HEK293 (cell line): ENCODE measurements at regions not wholly inside any gene's neighbourhood (a gene's known extent, or its start where the extent isn't known, plus 50 kb on each side); places are given as distances from the start of the nearest gene placed in this dataset.

Experiments used
- CTCF ChIA-PET: fragments of 350-600 bp; formaldehyde crosslinking; extraction: SDS; loops from one replicate; lab custom pipeline; 2021; ENCODE audit warnings: antibody characterized with exemption; lab: Yijun Ruan, JAX
- POLR2A ChIA-PET: fragments of 300-600 bp; formaldehyde crosslinking; extraction: SDS; loops from one replicate; lab custom pipeline; 2020; ENCODE audit warnings: antibody characterized with exemption, inconsistent platforms; lab: Yijun Ruan, JAX
- H3K27ac ChIP-seq: fragments of 200-500 bp; sonication (Bioruptor generic); 2 replicates; pipeline ENCODE4 v1.5.1; 2014; ENCODE audit warnings: low read depth, low read length, control low read depth, inconsistent platforms; ENCODE audit errors: extremely low read depth
- H3K36me3 ChIP-seq, 2 experiments: fragments of 200-500 bp in 1 of 2; sonication (Bioruptor generic) in 1 of 2; 1 replicate in 1 of 2; 2 replicates in 1 of 2; pipeline ENCODE4 v1.5.1; 2014 to 2017; ENCODE audit warnings: inconsistent platforms in 2 of 2, low read length in 2 of 2; ENCODE audit not compliant: control insufficient read depth in 2 of 2, insufficient read depth in 1 of 2
- H3K4me1 ChIP-seq: fragments of 200-500 bp; sonication (Bioruptor generic); 2 replicates; pipeline ENCODE4 v1.5.1; 2014; ENCODE audit warnings: mild to moderate bottlenecking, low read length, inconsistent platforms; ENCODE audit not compliant: control insufficient read depth, insufficient read depth
- H3K4me3 ChIP-seq: 2 replicates; pipeline ENCODE4 v1.5.1; 2011; ENCODE audit warnings: low read depth, mild to moderate bottlenecking, control low read depth, low read length, moderate library complexity
- H3K9me3 ChIP-seq: fragments of 200-500 bp; sonication (Bioruptor generic); 2 replicates; pipeline ENCODE4 v1.5.1; 2014; ENCODE audit warnings: low read depth, low read length, inconsistent platforms; ENCODE audit not compliant: control insufficient read depth, insufficient read depth
- BCL11A ChIP-seq: fragments of 450-650 bp; formaldehyde crosslinking; IDR thresholded peaks from 2 replicates; pipeline ENCODE4 v1.5.1; 2016; ENCODE audit warnings: low read depth, missing biosample characterization, missing genetic modification characterization
- GLIS2 ChIP-seq: fragments of 450-650 bp; formaldehyde crosslinking; IDR thresholded peaks from 2 replicates; pipeline ENCODE4 v1.5.1; 2016; ENCODE audit warnings: missing biosample characterization, missing genetic modification characterization
- KLF16 ChIP-seq: fragments of 450-650 bp; formaldehyde crosslinking; IDR thresholded peaks from 2 replicates; pipeline ENCODE4 v1.5.1; 2017; ENCODE audit warnings: missing biosample characterization, missing genetic modification characterization
- SCRT1 ChIP-seq: fragments of 450-650 bp; formaldehyde crosslinking; IDR thresholded peaks from 2 replicates; pipeline ENCODE4 v1.5.1; 2016; ENCODE audit warnings: missing biosample characterization, missing genetic modification characterization, borderline replicate concordance
- ZNF132 ChIP-seq: fragments of 450-650 bp; formaldehyde crosslinking; IDR thresholded peaks from 2 replicates; pipeline ENCODE4 v1.5.1; 2017; ENCODE audit warnings: missing biosample characterization, missing genetic modification characterization, borderline replicate concordance
- ZNF140 ChIP-seq: fragments of 450-650 bp; formaldehyde crosslinking; IDR thresholded peaks from 2 replicates; pipeline ENCODE4 v1.5.1; 2016; ENCODE audit warnings: missing biosample characterization, missing genetic modification characterization
- ZNF148 ChIP-seq: fragments of 450-650 bp; formaldehyde crosslinking; IDR thresholded peaks from 2 replicates; pipeline ENCODE4 v1.5.0; 2017; ENCODE audit warnings: missing biosample characterization, missing genetic modification characterization, borderline replicate concordance
- ZNF19 ChIP-seq: fragments of 450-650 bp; formaldehyde crosslinking; IDR thresholded peaks from 2 replicates; pipeline ENCODE4; 2016; ENCODE audit warnings: missing biosample characterization, missing genetic modification characterization, low read depth
- ZNF211 ChIP-seq: fragments of 450-650 bp; formaldehyde crosslinking; IDR thresholded peaks from 2 replicates; pipeline ENCODE4 v1.5.1; 2016; ENCODE audit warnings: low read depth, missing biosample characterization, missing genetic modification characterization
- ZNF26 ChIP-seq: fragments of 450-650 bp; formaldehyde crosslinking; IDR thresholded peaks from 2 replicates; pipeline ENCODE4 v1.5.1; 2016; ENCODE audit warnings: missing biosample characterization, missing genetic modification characterization
- ZNF274 ChIP-seq, 2 experiments: fragments of 200-500 bp in 1 of 2; fragments of 450-650 bp in 1 of 2; sonication (Bioruptor generic) in 1 of 2; formaldehyde crosslinking in 1 of 2; IDR thresholded peaks; 2 replicates each; pipeline versions ENCODE4 v1.5.1 to v1.6.1; 2014 to 2016; ENCODE audit warnings: borderline replicate concordance in 1 of 2, inconsistent platforms in 1 of 2, low read length in 1 of 2, missing biosample characterization in 1 of 2, missing genetic modification characterization in 1 of 2
- ZNF426 ChIP-seq: fragments of 450-650 bp; formaldehyde crosslinking; IDR thresholded peaks from 2 replicates; pipeline ENCODE4 v1.5.1; 2017; ENCODE audit warnings: missing biosample characterization, missing genetic modification characterization, mild to moderate bottlenecking, inconsistent platforms, moderate library complexity
- ZNF48 ChIP-seq: fragments of 450-650 bp; formaldehyde crosslinking; IDR thresholded peaks from 2 replicates; pipeline ENCODE4 v1.5.1; 2016; ENCODE audit warnings: missing biosample characterization, missing genetic modification characterization
- ZNF549 ChIP-seq: fragments of 450-650 bp; IDR thresholded peaks from 2 replicates; pipeline ENCODE4 v1.5.1; 2018; ENCODE audit warnings: missing biosample characterization, missing genetic modification characterization, mild to moderate bottlenecking, inconsistent platforms, moderate library complexity
- ZNF610 ChIP-seq: fragments of 450-650 bp; formaldehyde crosslinking; IDR thresholded peaks from 2 replicates; pipeline ENCODE4 v1.5.1; 2016; ENCODE audit warnings: missing biosample characterization, missing genetic modification characterization, borderline replicate concordance

- POLR2A ChIA-PET, result no interaction called here
- no peaks in the 10 kb centered on the region for H3K36me3 ChIP-seq
- TF ChIP-seq SCRT1 (no peak), ZNF48 (tag by site-specific recombination) (no peak), GLIS2 (tag by site-specific recombination) (no peak), ZNF211 (tag by site-specific recombination) (no peak)
- TF ChIP-seq, all 188 proteins: peak for 0
- Histone ChIP-seq H3K27ac (no peak overlapping the region), H3K4me1 (no peaks in the 10 kb centered on the region), H3K9me3 (no peaks in the 10 kb centered on the region), H3K4me3 (no peak overlapping the region)
- CTCF ChIA-PET, result interaction anchor here (0.7 kb wide), 1 partner anchor 65 kb away, joined by 3 read pairs; no protein-coding TSS in a partner anchor
Observed at GRCh38 chr14:53861781-53862180, 94.8 kb downstream of the BMP4 start.

- H3K27ac ChIP-seq, result no peak overlapping the region
- H3K36me3 ChIP-seq, result no peaks in the 10 kb centered on the region
- H3K4me1 ChIP-seq, result no peaks in the 10 kb centered on the region
- no peak for TF ChIP-seq ZNF274 (IDR thresholded peaks at IDR 0.05; ENCODE audit: low read length)
- no peak for TF ChIP-seq ZNF274 (tag by site-specific recombination; IDR thresholded peaks at IDR 0.05; ENCODE audit: borderline replicate concordance)
- no peak for TF ChIP-seq ZNF132
- ChIA-PET CTCF (no interaction called here), POLR2A (no interaction called here)
- H3K4me3 ChIP-seq, result no peak overlapping the region
- H3K9me3 ChIP-seq, result no peaks in the 10 kb centered on the region
Observed at GRCh38 chr14:53858345-53858684, 98.3 kb downstream of the BMP4 start.

- no peaks in the 10 kb centered on the region for H3K36me3 ChIP-seq
- no peaks in the 10 kb centered on the region for H3K9me3 ChIP-seq
- H3K4me1 ChIP-seq, result no peaks in the 10 kb centered on the region
- no peak overlapping the region for H3K4me3 ChIP-seq
- TF ChIP-seq ZNF140 (no peak), ZNF26 (tag by site-specific recombination) (no peak), ZNF148 (tag by site-specific recombination) (no peak), KLF16 (no peak), ZNF426 (tag by site-specific recombination) (no peak), ZNF19 (tag by site-specific recombination) (no peak), BCL11A (tag by site-specific recombination) (no peak), ZNF610 (tag by site-specific recombination) (no peak), ZNF549 (no peak)
- ChIA-PET POLR2A (no interaction called here), CTCF (interaction anchor here (1.2 kb wide), 1 partner anchor 490 kb away, joined by 3 read pairs; no protein-coding TSS in a partner anchor)
- H3K27ac ChIP-seq, result no peak overlapping the region
Observed at GRCh38 chr14:53857625-53858344, 98.8 kb downstream of the BMP4 start.
